ENCODE measurements at regions not wholly inside any gene's neighbourhood (a gene's known extent, or its start where the extent isn't known, plus 50 kb on each side); places are given as distances from the start of the nearest gene placed in this dataset.

- no peaks in the 10 kb centered on the region for H3K4me1 ChIP-seq (ENCODE audit: insufficient read depth, poor library complexity, severe bottlenecking)
- H3K27me3 ChIP-seq (ENCODE audit: insufficient read depth, poor library complexity, severe bottlenecking): no peaks in the 10 kb centered on the region
- no peak for TF ChIP-seq CTCF (IDR thresholded peaks at IDR 0.05; ENCODE audit: poor library complexity, severe bottlenecking)
- no peak overlapping the region for H3K4me3 ChIP-seq (ENCODE audit: severe bottlenecking)
- no peaks in the 10 kb centered on the region for H3K9me3 ChIP-seq (ENCODE audit: severe bottlenecking)
- no peak for DNase-seq (ENCODE audit: low spot score)
- H3K27ac ChIP-seq (ENCODE audit: poor library complexity, severe bottlenecking): no peak overlapping the region
- H3K36me3 ChIP-seq (ENCODE audit: low read depth): no peaks in the 10 kb centered on the region
- no peak for ATAC-seq (ENCODE audit: low read depth)
Observed at GRCh38 chr5:69038539-69038938, 55.3 kb upstream of the SLC30A5 start.

GRCh38 chr5:69039829-69040228 is 54.0 kb upstream of the SLC30A5 start:
- H3K36me3 ChIP-seq (ENCODE audit: low read depth): no peaks in the 10 kb centered on the region
- no peaks in the 10 kb centered on the region for H3K27me3 ChIP-seq (ENCODE audit: insufficient read depth, poor library complexity, severe bottlenecking)
- H3K27ac ChIP-seq (ENCODE audit: poor library complexity, severe bottlenecking): no peak overlapping the region
- DNase-seq (ENCODE audit: low spot score) (no peak), ATAC-seq (ENCODE audit: low read depth) (no peak)
- no peak for TF ChIP-seq CTCF (IDR thresholded peaks at IDR 0.05; ENCODE audit: poor library complexity, severe bottlenecking)
- no peaks in the 10 kb centered on the region for H3K4me1 ChIP-seq (ENCODE audit: insufficient read depth, poor library complexity, severe bottlenecking)
- no peak overlapping the region for H3K4me3 ChIP-seq (ENCODE audit: severe bottlenecking)
- H3K9me3 ChIP-seq (ENCODE audit: severe bottlenecking): no peaks in the 10 kb centered on the region

GRCh38 chr5:69042500-69042899 is 51.3 kb upstream of the SLC30A5 start:
- DNase-seq (ENCODE audit: low spot score): no peak
- no peaks in the 10 kb centered on the region for H3K36me3 ChIP-seq (ENCODE audit: low read depth)
- H3K4me3 ChIP-seq (ENCODE audit: severe bottlenecking): no peak overlapping the region
- no peaks in the 10 kb centered on the region for H3K9me3 ChIP-seq (ENCODE audit: severe bottlenecking)
- H3K27me3 ChIP-seq (ENCODE audit: insufficient read depth, poor library complexity, severe bottlenecking): no peaks in the 10 kb centered on the region
- TF ChIP-seq CTCF (IDR thresholded peaks at IDR 0.05; ENCODE audit: poor library complexity, severe bottlenecking): no peak
- H3K4me1 ChIP-seq (ENCODE audit: insufficient read depth, poor library complexity, severe bottlenecking): no peaks in the 10 kb centered on the region
- H3K27ac ChIP-seq (ENCODE audit: poor library complexity, severe bottlenecking): no peak overlapping the region
- no peak for ATAC-seq (ENCODE audit: low read depth)

- Histone ChIP-seq H3K27me3 (ENCODE audit: insufficient read depth, poor library complexity, severe bottlenecking) (no peaks in the 10 kb centered on the region), H3K9me3 (ENCODE audit: severe bottlenecking) (no peaks in the 10 kb centered on the region), H3K4me3 (ENCODE audit: severe bottlenecking) (peak overlapping the region; percentile 8), H3K27ac (ENCODE audit: poor library complexity, severe bottlenecking) (no peak overlapping the region), H3K36me3 (ENCODE audit: low read depth) (no peaks in the 10 kb centered on the region), H3K4me1 (ENCODE audit: insufficient read depth, poor library complexity, severe bottlenecking) (no peaks in the 10 kb centered on the region)
- peak; percentile 92 for ATAC-seq (ENCODE audit: low read depth)
- no peak for DNase-seq (ENCODE audit: low spot score)
- TF ChIP-seq CTCF (IDR thresholded peaks at IDR 0.05; ENCODE audit: poor library complexity, severe bottlenecking): peak; percentile 98
Observed at GRCh38 chr5:69042915-69043654, 50.7 kb upstream of the SLC30A5 start.

- H3K4me1 ChIP-seq (ENCODE audit: insufficient read depth, poor library complexity, severe bottlenecking): no peaks in the 10 kb centered on the region
Observed at GRCh38 chr5:69043655-69043996, 50.2 kb upstream of the SLC30A5 start.

More at GRCh38 chr5:69043655-69043996, 50.2 kb upstream of the SLC30A5 start:
- no peaks in the 10 kb centered on the region for H3K36me3 ChIP-seq (ENCODE audit: low read depth)
- ATAC-seq (ENCODE audit: low read depth) (no peak), DNase-seq (ENCODE audit: low spot score) (no peak)
- no peaks in the 10 kb centered on the region for H3K9me3 ChIP-seq (ENCODE audit: severe bottlenecking)
- no peak overlapping the region for H3K27ac ChIP-seq (ENCODE audit: poor library complexity, severe bottlenecking)
- TF ChIP-seq CTCF (IDR thresholded peaks at IDR 0.05; ENCODE audit: poor library complexity, severe bottlenecking): no peak
- H3K27me3 ChIP-seq (ENCODE audit: insufficient read depth, poor library complexity, severe bottlenecking): no peaks in the 10 kb centered on the region
- no peak overlapping the region for H3K4me3 ChIP-seq (ENCODE audit: severe bottlenecking)
